ENCODE measurements at regions not wholly inside any gene's neighbourhood (a gene's known extent, or its start where the extent isn't known, plus 50 kb on each side); places are given as distances from the start of the nearest gene placed in this dataset.

DNA sequence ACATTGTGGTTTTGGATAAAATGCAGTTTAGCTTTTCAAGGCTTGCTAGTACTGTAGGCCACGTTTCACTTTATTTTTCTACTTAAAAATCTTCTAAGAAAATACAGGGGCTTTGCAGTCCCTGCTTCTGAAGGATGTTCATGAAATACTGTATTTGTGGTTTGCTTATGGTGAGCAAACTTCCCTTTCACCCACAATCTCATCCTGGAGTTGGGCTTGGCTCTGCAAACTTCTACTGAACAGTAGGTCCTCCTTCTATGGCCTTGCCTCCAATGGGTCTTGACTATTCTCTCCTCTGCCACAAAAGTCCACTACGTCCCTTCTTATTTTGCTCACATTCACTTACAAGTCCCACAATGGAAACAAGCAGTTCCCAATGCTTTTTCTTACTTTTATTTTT, 502.7 kb upstream of the KLF4 start:
- TF ChIP-seq ZIK1 (CRISPR knock-in tag; IDR thresholded peaks at IDR 0.05; ENCODE audit: borderline replicate concordance, low read depth) (no peak), ZFP36L2 (CRISPR knock-in tag; IDR thresholded peaks at IDR 0.05) (no peak), MYNN (CRISPR knock-in tag; IDR thresholded peaks at IDR 0.05; ENCODE audit: low read depth) (no peak), ZNF891 (CRISPR knock-in tag; IDR thresholded peaks at IDR 0.05) (no peak)
- TF ChIP-seq, protein P1, sequence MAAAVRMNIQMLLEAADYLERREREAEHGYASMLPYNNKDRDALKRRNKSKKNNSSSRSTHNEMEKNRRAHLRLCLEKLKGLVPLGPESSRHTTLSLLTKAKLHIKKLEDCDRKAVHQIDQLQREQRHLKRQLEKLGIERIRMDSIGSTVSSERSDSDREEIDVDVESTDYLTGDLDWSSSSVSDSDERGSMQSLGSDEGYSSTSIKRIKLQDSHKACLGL (CRISPR knock-in tag; IDR thresholded peaks at IDR 0.05): no peak
- H3K27me3 ChIP-seq (ENCODE audit: control insufficient read depth in 1 of 2, insufficient read depth in 2 of 2, low read length in 2 of 2): no peaks in the 10 kb centered on the region
- H3K4me3 ChIP-seq (replicated peaks in 1 of 3; ENCODE audit: insufficient read depth in 1 of 3, low read depth in 2 of 3, low read length in 3 of 3): no peak overlapping the region
- in situ Hi-C loops (cut with HindIII; ENCODE audit: extremely low pct_ligation_motif_present, low pct_unique_long_range_greater_than_20kb): no loop called here
- no peak overlapping the region for H3K4me2 ChIP-seq (ENCODE audit: low read depth, low read length)
- no peaks in the 10 kb centered on the region for H3K4me1 ChIP-seq (ENCODE audit: insufficient read depth, low read length)
- ChIA-PET CTCF (ENCODE audit: low intra/inter-chr PET ratio, low total read pairs) (no interaction called here), POLR2A (no interaction called here)
- no peaks in the 10 kb centered on the region for H3K9me3 ChIP-seq (ENCODE audit: low read length)
- FAIRE-seq: no peak
- DNase-seq (ENCODE audit: low spot score): no peak
- no peak overlapping the region for H2AFZ ChIP-seq (ENCODE audit: low read length)
- intact Hi-C loops (cut with micrococcal nuclease; ENCODE audit: unreplicated experiment): no loop called here
- H3K36me3 ChIP-seq (replicated peaks in 1 of 2; ENCODE audit: control insufficient read depth in 1 of 2, insufficient read depth in 2 of 2, low read length in 2 of 2): no peaks in the 10 kb centered on the region
- WGBS (ENCODE audit: low lambda C conversion rate): 12% methylated on average over 2 of the region's 2 CpGs
- ATAC-seq: no peak
- H3K9ac ChIP-seq (ENCODE audit: insufficient read depth, low read depth, low read length): no peak overlapping the region
- H3K79me2 ChIP-seq (ENCODE audit: insufficient read depth, low read length): no peaks in the 10 kb centered on the region
- H4K20me1 ChIP-seq (ENCODE audit: insufficient read depth, low read length): no peaks in the 10 kb centered on the region
- BruUV-seq (replicated peaks): no TSS peak
- no peak overlapping the region for H3K27ac ChIP-seq (ENCODE audit: extremely low read length, insufficient read depth, low read length)

DNA sequence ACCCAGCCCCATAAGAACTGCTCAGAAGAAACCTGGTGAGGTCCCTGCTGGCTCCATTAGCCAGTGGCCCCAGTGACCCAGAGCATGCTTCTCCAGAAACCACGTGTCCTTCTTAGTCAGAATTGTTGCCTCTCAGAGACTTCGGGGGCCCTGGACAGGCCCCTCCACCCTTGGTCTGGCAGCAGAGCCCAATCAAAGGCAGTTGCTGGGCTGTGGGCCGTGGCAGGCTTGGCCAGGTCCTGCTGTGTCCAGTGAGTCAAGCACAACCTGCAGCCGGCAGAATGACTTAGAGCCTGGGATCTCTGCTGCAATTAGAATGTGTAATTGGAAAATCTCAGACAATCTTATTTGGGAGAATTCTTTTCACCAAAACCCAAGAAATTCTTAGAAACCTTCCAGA, 502.0 kb upstream of the KLF4 start:
- BruUV-seq (replicated peaks): no TSS peak
- TF ChIP-seq ZNF382 (CRISPR knock-in tag; IDR thresholded peaks at IDR 0.05; ENCODE audit: borderline replicate concordance) (no peak), BCL6 (CRISPR knock-in tag; IDR thresholded peaks at IDR 0.05) (no peak), ZMYM2 (CRISPR knock-in tag; IDR thresholded peaks at IDR 0.05) (no peak), NCOA2 (CRISPR knock-in tag; IDR thresholded peaks at IDR 0.05) (no peak)
- TF ChIP-seq, protein P2, sequence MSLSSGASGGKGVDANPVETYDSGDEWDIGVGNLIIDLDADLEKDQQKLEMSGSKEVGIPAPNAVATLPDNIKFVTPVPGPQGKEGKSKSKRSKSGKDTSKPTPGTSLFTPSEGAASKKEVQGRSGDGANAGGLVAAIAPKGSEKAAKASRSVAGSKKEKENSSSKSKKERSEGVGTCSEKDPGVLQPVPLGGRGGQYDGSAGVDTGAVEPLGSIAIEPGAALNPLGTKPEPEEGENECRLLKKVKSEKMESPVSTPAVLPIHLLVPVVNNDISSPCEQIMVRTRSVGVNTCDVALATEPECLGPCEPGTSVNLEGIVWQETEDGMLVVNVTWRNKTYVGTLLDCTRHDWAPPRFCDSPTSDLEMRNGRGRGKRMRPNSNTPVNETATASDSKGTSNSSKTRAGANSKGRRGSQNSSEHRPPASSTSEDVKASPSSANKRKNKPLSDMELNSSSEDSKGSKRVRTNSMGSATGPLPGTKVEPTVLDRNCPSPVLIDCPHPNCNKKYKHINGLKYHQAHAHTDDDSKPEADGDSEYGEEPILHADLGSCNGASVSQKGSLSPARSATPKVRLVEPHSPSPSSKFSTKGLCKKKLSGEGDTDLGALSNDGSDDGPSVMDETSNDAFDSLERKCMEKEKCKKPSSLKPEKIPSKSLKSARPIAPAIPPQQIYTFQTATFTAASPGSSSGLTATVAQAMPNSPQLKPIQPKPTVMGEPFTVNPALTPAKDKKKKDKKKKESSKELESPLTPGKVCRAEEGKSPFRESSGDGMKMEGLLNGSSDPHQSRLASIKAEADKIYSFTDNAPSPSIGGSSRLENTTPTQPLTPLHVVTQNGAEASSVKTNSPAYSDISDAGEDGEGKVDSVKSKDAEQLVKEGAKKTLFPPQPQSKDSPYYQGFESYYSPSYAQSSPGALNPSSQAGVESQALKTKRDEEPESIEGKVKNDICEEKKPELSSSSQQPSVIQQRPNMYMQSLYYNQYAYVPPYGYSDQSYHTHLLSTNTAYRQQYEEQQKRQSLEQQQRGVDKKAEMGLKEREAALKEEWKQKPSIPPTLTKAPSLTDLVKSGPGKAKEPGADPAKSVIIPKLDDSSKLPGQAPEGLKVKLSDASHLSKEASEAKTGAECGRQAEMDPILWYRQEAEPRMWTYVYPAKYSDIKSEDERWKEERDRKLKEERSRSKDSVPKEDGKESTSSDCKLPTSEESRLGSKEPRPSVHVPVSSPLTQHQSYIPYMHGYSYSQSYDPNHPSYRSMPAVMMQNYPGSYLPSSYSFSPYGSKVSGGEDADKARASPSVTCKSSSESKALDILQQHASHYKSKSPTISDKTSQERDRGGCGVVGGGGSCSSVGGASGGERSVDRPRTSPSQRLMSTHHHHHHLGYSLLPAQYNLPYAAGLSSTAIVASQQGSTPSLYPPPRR (CRISPR knock-in tag; IDR thresholded peaks at IDR 0.05; ENCODE audit: borderline replicate concordance): no peak
- TF ChIP-seq, protein P3, sequence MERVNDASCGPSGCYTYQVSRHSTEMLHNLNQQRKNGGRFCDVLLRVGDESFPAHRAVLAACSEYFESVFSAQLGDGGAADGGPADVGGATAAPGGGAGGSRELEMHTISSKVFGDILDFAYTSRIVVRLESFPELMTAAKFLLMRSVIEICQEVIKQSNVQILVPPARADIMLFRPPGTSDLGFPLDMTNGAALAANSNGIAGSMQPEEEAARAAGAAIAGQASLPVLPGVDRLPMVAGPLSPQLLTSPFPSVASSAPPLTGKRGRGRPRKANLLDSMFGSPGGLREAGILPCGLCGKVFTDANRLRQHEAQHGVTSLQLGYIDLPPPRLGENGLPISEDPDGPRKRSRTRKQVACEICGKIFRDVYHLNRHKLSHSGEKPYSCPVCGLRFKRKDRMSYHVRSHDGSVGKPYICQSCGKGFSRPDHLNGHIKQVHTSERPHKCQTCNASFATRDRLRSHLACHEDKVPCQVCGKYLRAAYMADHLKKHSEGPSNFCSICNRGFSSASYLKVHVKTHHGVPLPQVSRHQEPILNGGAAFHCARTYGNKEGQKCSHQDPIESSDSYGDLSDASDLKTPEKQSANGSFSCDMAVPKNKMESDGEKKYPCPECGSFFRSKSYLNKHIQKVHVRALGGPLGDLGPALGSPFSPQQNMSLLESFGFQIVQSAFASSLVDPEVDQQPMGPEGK (CRISPR knock-in tag; IDR thresholded peaks at IDR 0.05): no peak
- in situ Hi-C loops (cut with HindIII; ENCODE audit: extremely low pct_ligation_motif_present, low pct_unique_long_range_greater_than_20kb): no loop called here
- intact Hi-C loops (cut with micrococcal nuclease; ENCODE audit: unreplicated experiment): no loop called here
- Histone ChIP-seq H4K20me1 (ENCODE audit: insufficient read depth, low read length) (no peaks in the 10 kb centered on the region), H3K79me2 (ENCODE audit: insufficient read depth, low read length) (no peaks in the 10 kb centered on the region), H3K4me3 (replicated peaks in 1 of 3; ENCODE audit: insufficient read depth in 1 of 3, low read depth in 2 of 3, low read length in 3 of 3) (no peak overlapping the region), H3K27me3 (ENCODE audit: control insufficient read depth in 1 of 2, insufficient read depth in 2 of 2, low read length in 2 of 2) (no peaks in the 10 kb centered on the region), H3K4me2 (ENCODE audit: low read depth, low read length) (no peak overlapping the region), H3K4me1 (ENCODE audit: insufficient read depth, low read length) (no peaks in the 10 kb centered on the region), H3K9me3 (ENCODE audit: low read length) (no peaks in the 10 kb centered on the region), H3K9ac (ENCODE audit: insufficient read depth, low read depth, low read length) (no peak overlapping the region), H3K36me3 (replicated peaks in 1 of 2; ENCODE audit: control insufficient read depth in 1 of 2, insufficient read depth in 2 of 2, low read length in 2 of 2) (no peaks in the 10 kb centered on the region), H2AFZ (ENCODE audit: low read length) (no peak overlapping the region), H3K27ac (ENCODE audit: extremely low read length, insufficient read depth, low read length) (no peak overlapping the region)
- POLR2A ChIA-PET: no interaction called here
- 86% methylated on average over 1 of the region's 4 CpGs for WGBS (ENCODE audit: low lambda C conversion rate)
- CTCF ChIA-PET (ENCODE audit: low intra/inter-chr PET ratio, low total read pairs): no interaction called here
- DNase-seq (ENCODE audit: low spot score) (no peak), ATAC-seq (no peak), FAIRE-seq (no peak)

Data from HepG2 (cell line).